Midbrain (tissue), 1 donor: ENCODE measurements at regions not wholly inside any gene's neighbourhood (a gene's known extent, or its start where the extent isn't known, plus 50 kb on each side); places are given as distances from the start of the nearest gene placed in this dataset.
"Not testable (repeated sequence)": the region's sequence is repeated elsewhere in the genome, so short reads cannot be mapped to it uniquely, and the experiment has no call there.

Experiments
- DNase-seq: peaks from one replicate; lab custom pipeline; 2025; lab: John Stamatoyannopoulos, UW

DNA sequence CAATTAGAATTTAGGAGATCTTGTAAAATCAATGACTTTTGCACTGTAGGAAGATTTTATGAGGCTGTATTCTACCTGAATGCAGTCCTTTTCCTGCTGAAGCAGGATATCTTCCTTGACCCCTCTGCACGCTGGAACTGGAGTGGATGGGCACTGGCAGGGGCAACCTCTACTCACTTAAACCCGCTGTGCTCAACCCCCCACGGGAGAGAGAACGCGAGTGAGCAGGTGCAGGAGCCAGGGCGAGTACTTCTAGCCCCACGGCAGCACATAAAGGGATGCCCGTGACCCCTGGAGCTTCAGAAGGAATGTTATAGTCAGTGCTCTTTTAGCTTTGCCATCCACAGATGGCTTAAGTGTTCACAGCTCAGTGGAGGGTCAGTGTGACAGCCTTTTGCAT, 1144.8 kb downstream of the EPHA7 start:
- no peak for DNase-seq

DNA sequence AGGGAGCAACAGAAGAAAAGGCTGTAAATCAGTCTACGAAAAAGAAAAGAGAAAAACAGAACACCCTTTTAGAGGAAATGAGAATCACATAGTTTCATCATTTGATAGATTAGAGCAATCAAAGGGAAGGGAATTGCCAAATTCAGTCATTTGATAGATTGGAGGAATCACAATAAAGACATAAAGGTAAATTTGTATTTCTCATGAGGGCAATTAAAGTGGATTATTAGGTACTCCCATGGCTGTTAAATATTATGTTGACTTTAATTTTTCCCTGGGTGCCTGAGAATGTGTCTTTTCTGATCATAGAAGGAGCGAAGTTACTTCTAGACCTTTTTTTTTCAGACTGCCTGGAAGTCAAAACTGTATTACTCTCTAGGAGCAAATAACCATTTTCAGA, 1145.7 kb downstream of the EPHA7 start:
- DNase-seq: no peak

DNA sequence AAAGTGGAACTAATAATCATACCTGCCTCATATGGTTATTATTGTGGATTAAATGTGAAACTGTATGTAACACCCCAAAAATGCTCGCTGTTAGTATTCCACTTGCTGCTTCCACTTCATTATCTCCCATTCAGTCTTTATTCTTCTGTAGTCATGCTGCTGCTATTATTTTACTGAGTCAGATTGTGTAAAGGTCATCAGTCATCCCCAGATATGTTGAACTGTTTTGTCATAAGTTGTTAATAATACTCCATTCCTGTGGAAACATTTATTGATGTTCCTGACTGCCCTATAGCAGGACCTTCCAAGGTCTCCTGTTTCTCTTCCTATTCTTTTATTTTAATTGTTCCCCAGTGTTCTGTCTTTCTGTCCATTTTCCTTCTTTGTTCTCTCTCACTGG, 1148.3 kb downstream of the EPHA7 start:
- DNase-seq: no peak

DNA sequence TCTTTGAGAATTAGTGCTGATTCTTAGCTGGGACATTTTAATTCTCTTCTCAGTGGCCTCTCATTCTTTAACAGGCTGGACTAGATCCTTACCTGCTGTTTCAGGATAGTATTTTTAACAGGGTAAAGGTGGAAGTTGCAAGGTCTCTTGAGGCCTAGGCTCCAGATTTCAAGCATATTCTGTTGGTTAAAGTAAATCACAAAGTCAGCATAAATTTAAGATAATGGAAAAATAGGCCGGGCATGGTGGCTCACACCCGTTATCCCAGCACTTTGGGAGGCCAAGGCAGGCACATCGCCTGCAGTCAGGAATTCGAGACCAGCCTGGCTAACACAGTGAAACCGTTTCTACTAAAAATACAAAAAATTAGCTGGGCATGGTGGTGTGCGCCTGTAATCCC, 1149.0 kb downstream of the EPHA7 start:
- DNase-seq: no peak

DNA sequence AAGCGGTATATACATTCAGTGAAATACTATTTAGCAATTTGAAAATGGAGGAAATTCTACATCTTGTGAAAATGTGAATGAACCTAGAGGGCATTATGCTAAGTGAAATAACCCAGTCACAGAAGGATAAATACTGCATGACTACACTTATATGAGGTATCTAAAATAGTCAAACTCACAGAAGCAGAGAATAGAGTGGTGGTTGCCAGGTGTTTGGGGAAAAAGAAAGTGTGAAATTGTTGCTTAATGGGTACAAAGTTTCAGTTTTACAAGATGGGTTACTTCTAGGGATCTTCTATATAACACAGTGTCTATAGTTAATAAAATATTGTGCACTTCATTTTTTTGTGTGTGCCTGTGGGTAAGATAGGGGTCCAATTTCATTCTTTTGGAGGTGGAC, 1152.0 kb downstream of the EPHA7 start:
- DNase-seq: no peak

DNA sequence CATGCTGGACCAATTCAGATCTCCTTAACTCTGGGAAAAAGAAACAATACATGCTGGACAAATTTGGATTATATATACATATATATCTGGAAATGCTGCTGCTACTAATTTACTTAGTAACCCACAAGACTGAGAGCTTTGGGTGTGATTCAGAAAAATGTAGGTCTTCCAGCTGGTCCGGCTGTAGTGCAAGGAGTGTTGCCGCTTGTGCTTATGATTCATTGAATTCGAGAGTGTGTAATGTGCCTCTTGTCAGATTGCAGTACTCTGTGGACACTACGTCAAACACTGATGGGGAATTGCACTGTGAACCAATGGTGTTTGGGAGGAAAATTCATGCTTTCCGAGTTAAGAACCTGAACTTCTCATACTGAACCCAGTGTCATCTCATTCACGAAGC, 1155.5 kb downstream of the EPHA7 start:
- no peak for DNase-seq

DNA sequence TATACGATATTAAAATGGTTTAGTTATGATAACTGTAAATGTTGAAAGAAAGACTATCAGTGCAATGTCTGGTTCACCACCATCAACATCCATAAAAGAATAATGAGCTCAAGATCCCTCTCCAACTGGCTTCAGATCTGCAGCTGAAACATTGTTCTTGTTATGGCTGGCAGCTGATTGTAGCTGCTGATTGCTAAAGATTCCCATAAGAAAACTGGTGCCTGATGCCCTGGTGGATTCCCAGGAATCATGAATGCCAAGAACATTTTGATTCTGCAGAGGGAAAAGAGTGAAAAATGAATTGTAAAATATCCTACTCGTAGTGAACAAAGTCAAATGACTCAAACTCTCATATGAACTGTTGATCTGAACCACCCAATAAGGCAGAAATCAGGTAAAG, 1160.2 kb downstream of the EPHA7 start:
- no peak for DNase-seq

DNA sequence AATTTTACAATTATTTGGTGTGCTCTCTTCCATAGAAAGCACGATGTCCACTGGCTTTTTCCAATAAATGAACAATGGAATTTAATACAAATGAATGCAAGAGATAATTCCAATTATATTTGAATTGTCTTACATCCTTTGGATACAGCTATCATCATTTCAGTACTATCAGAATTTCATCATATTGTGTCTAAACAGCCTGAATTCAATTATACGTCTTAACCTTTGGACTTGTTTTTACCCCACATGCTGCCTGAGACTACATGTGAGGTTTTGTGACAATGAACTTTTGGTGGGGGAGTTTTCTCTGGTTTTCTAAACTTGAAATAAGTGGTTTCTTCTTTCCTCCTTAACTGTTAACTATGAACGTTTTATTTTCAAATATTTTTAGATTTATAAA, 1176.0 kb downstream of the EPHA7 start:
- DNase-seq: no peak

DNA sequence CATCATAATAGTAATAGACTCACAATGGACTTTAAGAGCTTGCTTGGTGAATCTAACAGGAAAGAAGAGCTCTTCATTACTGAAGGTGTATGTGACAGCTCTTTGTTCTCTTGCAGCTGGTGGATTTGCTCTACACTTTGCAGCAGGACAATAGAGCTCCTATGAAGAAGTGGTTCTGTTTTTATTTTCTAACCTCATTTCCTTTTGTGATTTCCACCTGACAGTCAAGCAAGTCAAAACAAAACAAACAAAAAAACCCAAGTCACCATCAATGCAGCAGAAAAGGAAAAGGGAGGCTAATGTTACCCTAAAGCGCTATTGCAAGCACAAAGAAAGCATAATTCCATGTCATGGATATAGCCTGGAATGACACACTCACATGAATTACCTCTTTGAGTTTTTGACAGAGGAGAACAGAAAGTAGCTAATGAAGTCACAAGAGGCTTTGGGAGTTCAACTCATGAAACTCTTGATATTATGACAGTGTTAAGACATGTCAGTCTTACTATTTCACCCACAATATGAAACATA, 1188.1 kb downstream of the EPHA7 start:
- DNase-seq: no peak

DNA sequence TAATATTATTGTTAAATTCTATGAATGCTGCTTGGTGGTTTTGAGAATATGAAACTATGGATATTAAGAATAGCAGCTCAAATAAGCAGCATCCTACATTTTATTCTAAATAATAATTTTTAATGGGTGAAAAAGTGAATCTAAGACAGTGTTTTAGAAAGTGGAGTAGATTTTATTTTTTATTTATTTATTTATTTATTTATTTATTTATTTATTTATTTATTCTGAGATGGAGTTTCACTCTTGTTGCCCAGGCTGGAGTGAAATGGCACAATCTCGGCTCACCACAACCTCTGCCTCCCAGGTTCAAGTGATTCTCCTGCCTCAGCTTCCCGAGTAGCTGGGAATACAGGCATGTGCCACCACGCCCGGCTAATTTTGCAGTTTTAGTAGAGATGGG, 1199.4 kb downstream of the EPHA7 start:
- DNase-seq: not testable (repeated sequence)

DNA sequence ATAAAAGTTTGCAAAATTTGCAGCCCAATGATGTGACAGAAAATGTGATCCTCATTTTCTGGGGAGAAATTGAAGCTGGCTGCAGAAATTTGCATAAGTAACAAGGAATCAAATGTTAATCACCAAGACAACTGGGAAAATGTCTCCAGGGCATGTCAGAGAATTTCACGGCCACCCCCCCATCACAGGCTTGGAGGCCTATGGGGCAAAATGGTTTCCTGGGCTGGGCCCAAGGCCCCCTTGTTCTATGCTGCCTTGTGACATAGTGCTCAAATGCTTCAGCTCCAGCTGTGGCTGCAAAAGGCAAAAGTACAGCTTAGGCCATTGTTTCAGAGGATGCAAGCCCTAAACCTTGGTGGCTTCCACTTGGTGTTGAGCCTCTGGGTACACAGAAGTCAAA, 1202.6 kb downstream of the EPHA7 start:
- DNase-seq: no peak

DNA sequence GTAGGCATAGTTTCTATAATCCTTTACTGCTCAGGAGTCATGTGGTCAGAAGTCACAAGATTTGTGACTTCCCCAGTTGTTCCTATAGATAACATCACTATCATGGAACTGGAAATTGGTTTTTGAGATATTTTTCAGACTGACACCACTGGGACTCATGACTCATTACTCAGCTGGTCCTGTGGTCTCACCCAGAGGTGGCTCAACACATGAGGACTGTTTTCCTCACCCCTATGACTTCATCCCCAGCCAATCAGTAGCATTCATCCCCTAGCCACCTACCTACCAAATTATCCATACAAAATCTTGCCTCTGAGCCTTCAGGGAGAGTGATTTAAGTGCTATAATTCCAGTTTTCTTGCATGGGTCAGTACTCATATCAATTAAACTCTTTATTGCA, 1217.7 kb downstream of the EPHA7 start:
- no peak for DNase-seq

DNA sequence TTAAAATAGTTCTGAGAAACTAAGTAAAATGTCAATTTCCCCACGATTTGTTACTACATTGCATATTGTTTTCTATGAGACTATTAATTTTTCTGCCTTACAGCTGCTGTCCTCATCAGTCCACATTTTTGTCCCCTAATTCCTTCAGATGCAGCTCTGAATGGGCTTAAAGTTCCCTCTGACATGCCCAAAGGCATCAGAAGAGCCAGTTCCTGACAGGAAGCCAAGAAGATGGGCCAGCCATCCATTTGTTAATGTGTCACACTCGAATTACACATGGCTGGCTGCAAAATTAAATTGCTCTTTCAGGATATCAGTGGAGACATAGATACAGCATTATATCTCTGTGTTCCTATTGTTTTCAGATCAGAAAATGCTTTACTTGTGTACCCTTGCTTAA, 1223.0 kb downstream of the EPHA7 start:
- no peak for DNase-seq

DNA sequence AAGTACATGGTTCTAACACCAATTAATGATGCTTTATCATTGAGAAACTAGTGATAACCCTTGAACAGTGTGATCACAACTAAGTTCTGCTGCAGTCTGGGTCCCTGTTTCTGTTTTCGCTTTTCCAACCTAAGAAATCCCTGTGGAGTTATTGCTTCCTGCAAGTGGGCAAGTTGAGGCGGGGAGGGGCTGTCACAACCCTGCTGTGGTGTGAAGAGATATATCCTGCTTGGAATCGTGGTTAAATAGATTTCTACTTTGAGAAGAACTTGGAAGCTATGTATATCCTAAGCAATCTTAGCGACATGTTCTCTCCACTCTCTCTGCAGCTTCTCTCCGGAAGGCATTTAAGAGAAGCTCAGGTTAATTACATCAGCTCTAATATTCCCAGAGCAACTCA, 1223.6 kb downstream of the EPHA7 start:
- DNase-seq: no peak

DNA sequence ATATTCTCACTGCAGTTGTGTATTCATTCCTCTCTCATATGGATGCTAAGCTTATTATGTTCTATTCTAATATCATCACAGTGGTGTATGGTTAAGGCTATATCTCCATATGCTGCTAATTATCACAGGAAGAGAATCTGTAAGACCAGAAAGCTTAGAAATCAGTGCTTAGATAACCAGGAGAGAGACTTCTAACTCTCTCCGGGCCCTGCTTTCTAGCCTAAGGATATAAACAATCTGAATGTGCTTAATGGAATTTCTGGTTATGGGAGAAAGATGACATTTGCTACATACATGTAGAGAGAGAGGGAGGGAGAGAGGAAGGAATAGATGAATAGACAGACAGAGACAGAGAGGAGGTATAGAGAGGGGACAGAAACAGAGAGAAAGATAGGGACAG, 1231.3 kb downstream of the EPHA7 start:
- no peak for DNase-seq

DNA sequence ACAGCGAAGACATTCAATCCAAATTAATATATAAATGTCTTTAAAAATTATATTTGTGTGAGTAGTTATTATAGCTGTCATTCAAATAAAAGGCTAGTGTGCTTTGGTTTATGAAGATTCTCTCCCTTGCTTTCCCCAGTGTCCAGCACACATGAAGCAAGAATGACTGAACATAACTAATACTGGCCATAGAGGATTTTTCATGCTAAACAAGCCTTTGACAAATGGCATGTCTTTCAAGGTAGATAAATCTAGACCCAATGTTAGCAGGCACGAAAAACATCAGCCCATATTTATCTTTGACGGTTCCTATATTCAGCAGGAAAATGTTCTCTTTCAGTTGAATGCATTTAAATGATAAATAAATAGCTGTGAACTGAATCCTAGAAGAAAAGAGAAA, 1234.4 kb downstream of the EPHA7 start:
- no peak for DNase-seq

DNA sequence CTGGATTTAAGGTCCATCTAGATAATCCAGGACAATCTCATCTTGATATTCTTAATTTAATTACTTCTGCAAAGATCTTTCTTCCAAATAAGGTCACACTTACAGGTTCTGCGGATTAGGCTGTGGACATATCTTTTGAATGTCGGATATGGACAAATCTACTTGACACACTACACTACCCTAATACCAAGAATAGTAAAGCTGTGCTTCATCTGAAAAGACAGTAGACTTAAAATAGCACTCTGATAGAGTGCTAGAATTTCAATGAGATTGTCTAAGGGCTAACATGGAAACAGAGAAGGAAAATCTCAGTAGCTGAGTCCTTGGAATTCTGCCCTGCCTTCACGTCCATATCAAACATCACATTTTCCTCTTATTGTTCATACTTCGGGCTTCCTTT, 1238.0 kb downstream of the EPHA7 start:
- DNase-seq: no peak

DNA sequence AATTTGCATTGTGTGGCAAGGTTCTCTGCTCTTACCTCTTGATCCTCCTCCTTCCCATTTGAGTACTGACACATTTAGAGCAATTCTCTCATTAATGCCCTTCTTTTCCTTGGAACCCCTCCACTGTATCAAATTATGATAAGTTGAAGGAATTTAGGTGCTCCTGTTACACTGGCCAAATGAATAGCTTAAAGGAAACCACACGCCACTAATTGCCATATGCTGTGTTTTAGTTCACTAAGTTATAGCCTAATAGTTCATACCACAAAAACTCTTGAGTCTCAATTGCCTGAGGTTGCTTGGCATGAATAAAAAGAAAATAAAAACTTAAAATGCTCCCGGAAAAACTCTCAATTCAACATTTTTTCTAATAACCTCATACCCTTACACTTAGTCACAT, 1239.3 kb downstream of the EPHA7 start:
- DNase-seq: no peak

DNA sequence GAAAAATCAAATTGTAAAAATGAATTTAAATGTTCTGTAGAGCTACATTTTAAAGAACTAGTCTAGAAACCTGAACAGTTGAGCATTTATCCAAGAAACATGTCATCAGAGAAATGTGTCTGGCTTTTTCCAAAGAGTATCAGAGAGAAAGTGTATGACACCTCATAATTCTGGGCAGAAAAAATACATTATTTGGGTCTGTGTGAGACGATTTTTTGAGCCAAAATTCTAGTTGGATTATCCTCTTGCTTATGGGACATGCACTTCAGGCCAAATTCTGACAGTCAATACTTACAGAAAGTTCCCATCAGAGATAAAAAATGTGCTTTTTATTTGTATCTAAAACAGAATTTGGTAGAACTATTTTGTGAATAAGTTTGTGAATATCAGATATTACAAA, 1242.7 kb downstream of the EPHA7 start:
- no peak for DNase-seq

DNA sequence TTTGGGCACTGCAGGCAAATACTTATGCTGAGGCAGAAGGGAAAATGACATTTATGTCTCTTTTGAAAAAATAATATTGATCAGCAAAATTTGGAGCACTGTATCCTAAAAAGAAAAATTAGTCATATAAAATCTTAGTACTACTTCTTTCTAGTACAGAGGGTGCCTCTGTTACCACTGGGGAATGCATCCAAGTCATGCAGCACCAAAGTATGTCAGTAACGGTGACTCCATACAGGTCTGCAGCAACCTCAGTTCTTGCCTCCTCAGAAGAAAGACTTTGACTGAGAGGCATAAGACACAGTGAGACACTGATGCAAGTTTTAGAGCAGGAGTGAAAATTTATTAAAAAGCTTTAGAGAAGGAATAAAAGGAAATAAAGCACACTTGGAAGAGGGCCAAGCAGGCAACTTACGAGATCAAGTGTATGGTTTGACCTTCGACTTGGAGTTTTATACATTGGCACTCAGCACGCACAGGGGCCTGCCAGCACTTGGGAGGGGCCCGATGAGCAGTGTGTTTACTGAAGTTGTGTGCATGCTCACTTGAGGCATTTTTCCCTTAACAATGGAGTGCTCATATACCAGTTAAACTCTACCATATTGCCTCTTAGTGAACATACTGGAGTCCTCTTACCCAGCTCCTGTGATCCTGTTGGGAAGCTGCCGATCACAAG, 1244.8 kb downstream of the EPHA7 start:
- DNase-seq: no peak

DNA sequence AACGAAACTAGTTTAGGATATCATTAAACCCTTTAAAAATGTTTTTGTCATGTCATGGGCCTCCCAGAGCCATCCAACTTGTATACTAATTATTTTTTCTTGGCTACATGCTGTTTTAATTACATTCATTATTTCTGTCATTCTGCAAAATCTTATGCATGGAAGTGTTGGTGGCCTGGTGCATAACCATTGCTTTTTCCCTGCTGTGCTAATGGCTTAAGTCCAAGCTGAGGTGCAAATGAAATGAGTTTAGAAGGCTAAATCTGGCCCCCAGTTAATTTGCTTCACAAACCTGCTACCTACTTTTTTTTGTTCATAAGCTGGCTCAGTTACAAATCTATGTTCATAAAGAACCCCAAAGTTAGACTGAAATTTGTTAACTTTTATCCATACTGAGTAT, 1249.9 kb downstream of the EPHA7 start:
- no peak for DNase-seq

DNA sequence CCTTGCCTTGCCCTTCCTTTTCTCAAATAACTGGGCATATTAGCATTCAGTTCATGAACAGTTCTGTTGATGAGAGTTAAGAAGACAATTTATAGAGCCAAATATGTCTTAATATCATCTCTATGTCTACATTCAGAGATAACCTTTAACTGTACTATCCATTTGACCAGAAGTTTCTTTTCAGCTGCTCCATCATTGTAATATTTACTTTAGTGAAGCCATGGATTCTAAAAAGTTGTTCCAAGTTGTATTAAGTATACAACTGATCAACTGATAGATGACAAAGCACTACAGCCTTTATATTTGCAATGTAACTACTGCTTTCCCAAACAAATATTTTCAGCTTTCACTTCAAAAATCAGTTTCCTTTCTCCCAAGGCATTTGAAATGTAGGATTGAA, 1252.7 kb downstream of the EPHA7 start:
- no peak for DNase-seq

DNA sequence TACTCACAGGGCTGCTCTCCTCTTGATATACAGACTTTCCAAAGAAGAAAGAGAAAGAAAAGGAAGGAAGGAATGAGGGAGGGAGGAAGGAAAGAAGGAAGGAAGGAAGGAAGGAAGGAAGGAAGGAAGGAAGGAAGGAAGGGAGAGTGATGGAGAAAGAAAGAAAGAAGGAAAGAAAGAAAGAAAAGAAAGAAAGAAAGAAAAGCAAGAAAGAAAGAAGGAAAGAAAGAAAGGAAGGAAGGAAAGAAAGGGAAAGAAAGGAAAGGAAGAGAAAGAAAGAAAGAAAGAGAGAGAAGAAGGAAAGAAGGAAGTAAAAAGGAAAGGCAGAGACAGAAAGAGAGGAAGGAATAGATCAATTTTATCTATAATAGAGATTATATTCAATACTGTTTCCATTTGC, 1257.4 kb downstream of the EPHA7 start:
- DNase-seq: no peak

DNA sequence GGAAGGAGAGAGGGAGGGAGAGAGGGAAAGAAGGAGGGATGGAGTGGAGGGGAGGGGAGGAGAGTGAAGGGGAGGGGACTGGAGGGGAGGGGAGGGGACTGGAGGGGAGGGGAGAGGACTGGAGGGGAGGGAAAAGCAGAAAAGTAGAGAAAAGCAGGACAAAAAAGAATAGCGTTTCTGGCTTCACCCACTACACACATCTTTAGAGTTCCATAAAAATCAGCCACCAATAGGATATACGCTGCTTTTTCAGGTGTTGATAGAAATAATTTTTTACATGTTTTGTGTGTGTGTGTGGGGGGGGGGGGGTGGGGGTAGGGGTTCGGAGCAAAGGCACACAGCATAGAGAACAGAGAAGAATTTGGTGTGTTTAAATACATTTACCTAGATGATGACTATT, 1259.1 kb downstream of the EPHA7 start:
- no peak for DNase-seq

DNA sequence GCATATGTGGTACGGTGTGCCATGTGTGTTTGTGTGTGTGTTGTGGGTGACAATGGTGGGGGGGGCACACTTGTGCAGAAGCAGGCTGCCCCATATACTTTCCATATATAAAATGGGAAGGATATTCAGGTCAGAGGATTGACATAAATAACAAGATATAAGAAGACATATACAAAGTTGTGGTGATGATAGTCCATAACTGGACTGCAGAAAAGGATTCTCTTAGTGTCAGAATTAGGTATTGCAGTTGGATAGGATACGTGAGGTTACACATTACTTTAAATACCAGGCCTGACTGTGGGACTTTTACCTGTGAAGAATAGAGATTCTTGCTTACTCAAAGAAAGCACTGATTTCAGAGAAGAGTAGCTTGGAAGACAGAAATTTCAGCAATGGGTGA, 1260.3 kb downstream of the EPHA7 start:
- no peak for DNase-seq
